ENCODE measurements at regions not wholly inside any gene's neighbourhood (a gene's known extent, or its start where the extent isn't known, plus 50 kb on each side); places are given as distances from the start of the nearest gene placed in this dataset.
A peak's percentile ranks its signal among the peaks of the same experiment; 100 is the strongest.
"Not testable (repeated sequence)": the region's sequence is repeated elsewhere in the genome, so short reads cannot be mapped to it uniquely, and the experiment has no call there.

GRCh38 chr4:45475548-45475947 is 648.3 kb downstream of the GABRG1 start:
- DNase-seq (ENCODE audit: low spot score): no peak

DNA sequence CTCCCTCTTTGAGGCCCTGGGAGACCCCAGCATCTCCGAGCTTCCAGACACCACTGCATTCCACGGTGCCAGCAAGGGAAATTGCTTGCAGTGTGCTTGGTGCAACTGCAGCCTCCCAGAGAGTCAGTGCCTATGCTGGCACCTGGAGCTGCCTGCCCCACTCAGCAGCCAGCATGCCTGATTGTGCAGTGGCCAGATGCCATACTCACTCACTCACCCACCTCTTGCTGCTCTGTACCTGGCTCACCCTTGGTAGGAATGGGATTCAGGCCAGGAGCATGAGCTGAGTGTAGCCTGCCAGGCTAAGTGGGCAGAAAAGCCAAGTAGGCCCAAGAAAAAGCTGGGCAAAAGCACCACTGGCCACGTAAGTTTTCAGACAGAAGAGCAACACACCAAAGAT is 651.4 kb downstream of the GABRG1 start:
- DNase-seq (ENCODE audit: low spot score): no peak

GRCh38 chr4:45471335-45471734 is 652.5 kb downstream of the GABRG1 start:
- no peak for DNase-seq (ENCODE audit: low spot score)

GRCh38 chr4:45467157-45467556 is 656.7 kb downstream of the GABRG1 start:
- no peak for DNase-seq (ENCODE audit: low spot score)

- not testable (repeated sequence) for DNase-seq (ENCODE audit: low spot score)
Measured at GRCh38 chr4:45460157-45460556, 663.7 kb downstream of the GABRG1 start.

DNA sequence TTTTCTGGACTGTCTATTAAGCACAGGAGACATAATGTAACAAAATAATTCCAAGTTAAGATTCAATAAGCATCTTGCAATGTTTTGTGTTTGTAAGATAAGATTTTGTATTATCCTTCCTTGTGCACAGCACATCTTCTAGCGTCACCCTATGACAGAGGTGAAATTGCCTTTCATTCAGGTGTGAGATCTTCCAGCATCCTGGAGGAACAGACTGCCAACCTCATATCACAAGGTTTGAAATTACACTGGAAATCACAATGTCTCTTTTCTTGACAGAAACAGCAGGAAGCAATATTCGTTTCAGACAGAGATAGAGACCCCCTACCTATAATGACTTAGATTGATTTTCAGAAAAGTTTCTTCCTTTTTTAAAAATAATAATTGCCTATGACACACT is 668.6 kb downstream of the GABRG1 start:
- no peak for DNase-seq (ENCODE audit: low spot score)

DNA sequence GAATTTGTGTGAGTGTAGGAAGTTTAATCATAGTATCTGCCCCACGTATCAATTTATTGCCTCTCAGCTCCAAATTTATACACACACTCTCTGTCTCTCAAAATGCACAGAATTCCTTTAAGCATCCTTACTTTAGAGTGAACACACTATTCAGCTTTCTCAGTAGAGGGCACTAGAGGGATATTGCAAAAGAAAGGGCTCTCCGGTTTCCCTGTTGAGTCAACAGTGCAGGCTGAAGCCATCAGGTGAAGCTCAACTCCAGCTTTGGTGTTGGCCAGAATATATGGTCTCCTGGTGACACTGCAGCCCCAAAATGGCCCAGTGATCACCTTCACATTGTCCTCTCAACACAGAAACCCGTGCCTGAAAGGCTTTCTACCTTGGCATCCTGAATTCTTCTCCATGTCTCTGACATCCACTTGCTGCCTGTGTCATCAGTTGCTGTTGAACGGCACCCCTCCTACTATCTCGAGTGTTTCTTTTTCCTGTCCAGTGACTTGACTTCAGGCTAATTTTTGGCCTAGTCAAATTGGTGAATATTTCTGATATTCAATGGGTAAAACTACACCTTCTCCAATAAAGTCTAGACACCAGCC is 670.5 kb downstream of the GABRG1 start:
- DNase-seq (ENCODE audit: low spot score): peak; percentile 46

DNA sequence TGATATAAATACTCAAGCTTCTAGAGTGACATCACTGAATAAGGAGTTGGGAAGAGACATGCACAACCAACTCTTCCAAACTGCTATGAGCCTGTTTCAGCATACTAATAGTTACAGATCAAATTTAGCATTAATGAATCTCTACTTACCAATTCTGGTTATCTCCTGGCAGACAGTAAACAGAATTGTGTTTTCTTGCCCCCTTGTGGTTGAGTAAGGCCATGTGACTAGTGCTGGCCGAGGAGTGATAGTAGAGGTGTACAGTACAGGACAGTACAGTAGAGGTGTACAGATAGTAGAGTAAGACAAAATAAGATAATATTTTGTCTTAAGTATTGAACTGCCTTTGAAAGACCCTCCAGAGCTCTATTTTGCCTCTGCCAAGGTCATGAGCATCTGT is 681.4 kb downstream of the GABRG1 start:
- peak; percentile 40 for DNase-seq (ENCODE audit: low spot score)

DNA sequence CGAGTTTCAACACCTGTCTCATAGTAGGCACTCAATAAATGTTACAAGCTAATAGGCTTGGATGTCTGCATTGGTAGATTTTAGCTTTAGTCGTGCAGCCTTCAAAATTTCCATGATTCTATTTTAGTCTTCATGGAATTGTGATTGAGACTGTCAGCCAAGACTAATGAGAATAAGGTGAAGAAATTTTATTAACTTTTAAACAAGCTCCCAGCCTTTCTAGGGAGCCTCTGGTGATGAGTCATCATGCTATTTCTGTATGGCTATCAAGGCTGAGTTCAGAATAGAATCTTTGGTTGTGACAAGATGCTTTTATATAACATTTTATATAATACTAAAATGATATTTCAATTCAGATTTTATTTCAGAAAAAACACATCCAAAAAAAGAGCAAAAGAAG is 685.8 kb downstream of the GABRG1 start:
- no peak for DNase-seq (ENCODE audit: low spot score)

DNA sequence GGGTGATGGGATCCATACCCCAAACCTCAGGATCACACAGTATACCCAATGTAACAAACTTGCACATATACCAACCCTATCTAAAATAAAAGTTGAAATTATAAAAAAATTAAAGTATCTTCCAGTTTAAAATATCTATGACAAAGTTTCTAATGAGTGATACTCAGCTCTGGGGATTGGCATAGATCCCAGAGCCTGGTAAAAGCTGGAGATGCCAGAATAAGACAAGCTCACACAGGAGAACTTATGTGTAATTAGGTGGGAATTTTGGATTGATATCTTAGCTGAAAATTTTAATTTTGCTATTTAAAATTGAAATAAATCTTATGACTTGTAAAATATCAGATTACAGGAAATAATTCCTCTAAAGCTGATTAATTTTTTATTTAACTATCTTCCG is 686.5 kb downstream of the GABRG1 start:
- no peak for DNase-seq (ENCODE audit: low spot score)

GRCh38 chr4:45425135-45425534 is 698.7 kb downstream of the GABRG1 start:
- DNase-seq (ENCODE audit: low spot score): no peak

DNA sequence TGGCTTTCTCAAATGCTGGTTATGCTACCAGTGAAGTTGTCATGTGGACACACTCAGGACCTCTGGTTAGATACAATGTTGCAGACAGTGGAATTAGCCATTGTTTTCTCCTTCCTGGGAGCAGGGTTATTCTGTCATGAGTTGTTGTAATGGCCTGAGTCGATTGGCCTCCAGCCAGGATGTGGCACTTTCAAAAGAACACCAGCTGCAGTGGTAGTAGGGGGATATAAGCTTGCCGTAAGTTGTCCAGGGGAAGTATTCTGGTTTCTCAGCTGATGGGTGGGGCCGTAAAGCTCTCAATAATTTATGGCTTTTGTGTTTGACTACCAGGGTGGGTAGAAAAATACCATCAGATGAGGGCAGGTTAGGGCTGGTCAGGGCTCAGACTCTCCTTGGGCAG is 697.5 kb upstream of the GNPDA2 start:
- DNase-seq (ENCODE audit: low spot score): no peak

DNA sequence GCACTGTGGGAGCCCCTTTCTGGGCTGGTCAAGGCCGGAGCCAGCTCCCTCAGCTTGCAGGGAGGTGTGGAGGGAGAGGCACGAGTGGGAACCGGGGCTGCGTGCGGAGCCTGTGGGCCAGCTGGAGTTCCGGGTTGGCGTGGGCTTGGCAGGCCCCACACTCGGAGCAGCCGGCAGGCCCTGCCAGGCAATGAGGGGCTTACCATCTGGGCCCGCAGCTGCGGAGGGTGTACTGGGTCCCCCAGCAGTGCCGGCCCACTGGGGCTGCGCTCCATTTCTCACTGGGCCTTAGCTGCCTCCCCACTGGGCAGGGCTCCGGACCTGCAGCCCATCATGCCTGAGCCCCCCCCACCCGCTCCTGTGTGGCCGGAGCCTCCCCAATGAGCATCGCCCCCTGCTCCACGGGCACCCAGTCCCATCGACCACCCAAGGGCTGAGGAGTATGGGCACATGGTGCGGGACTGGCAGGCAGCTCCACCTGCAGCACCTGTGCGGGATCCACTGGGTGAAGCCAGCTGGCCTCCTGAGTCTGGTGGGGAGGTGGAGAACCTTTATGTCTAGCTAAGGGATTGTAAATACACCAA is 693.8 kb upstream of the GNPDA2 start:
- DNase-seq (ENCODE audit: low spot score): not testable (repeated sequence)

DNA sequence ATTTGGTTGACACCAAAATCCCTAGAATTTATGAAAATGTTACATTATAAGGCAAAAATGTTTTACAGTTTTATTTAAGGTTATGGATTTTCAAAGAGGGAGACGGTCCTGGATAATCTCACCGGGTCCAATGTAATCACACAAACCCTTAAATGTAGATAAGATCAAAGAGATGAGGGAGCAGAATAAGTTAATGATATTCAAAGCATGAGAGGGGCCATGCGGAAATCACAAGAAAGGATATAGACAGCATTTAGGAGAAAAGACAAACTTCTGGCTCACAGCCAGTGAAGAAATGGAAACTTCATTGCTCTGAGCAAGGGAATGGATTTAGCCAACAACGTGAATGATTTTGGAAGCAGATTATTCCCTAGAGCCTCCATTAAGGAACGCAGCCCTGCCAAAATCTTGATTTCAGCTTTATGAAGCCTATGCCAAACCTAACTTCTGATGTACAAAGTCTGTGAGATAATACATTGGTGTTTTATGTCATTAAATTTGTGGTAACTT is 684.4 kb upstream of the GNPDA2 start:
- DNase-seq (ENCODE audit: low spot score): no peak

GRCh38 chr4:45409536-45409935 is 683.2 kb upstream of the GNPDA2 start:
- no peak for DNase-seq (ENCODE audit: low spot score)

DNA sequence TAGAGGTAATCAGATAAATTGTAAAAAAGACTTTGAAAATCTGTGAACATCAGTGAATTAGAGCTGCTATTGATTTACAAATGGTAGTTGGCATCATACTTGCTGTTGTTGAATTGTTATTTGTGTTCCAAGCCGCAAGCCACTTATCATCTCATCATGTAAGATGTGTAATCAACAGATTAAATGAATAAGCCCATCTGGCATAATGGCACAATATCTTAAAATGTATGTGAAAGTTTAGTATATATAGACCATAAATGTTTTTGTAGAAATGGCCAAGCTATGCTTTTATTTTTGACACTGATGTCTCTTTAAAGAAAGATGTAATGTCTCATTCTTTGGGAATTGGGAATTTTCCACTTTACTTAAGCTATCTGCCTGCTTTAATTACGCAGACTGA is 682.6 kb upstream of the GNPDA2 start:
- no peak for DNase-seq (ENCODE audit: low spot score)

- no peak for DNase-seq (ENCODE audit: low spot score)
Measured at GRCh38 chr4:45399116-45399515, 672.8 kb upstream of the GNPDA2 start.

DNA sequence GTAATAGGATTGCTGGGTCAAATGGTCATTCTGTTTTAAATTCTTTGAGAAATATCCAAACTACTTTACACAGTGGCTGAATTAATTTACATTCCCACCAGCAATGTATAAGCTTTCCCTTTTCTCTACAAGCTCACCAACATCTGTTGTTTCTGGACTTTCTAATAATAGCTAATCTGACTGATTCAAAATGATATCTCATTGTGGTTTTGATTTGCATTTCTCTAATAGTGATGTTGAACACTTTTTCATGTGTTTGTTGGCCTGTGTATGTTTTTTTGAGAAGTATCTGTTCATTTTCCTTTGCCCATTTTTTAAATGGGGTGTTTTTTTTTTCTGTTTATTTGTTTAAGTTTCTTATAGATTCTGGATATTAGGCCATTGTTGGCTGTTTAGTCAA is 659.0 kb upstream of the GNPDA2 start:
- DNase-seq (ENCODE audit: low spot score): no peak

GRCh38 chr4:45370408-45370807 is 644.1 kb upstream of the GNPDA2 start:
- no peak for DNase-seq (ENCODE audit: low spot score)

GRCh38 chr4:45368832-45369231 is 642.5 kb upstream of the GNPDA2 start:
- no peak for DNase-seq (ENCODE audit: low spot score)

GRCh38 chr4:45363931-45364330 is 637.6 kb upstream of the GNPDA2 start:
- DNase-seq (ENCODE audit: low spot score): no peak

GRCh38 chr4:45358573-45359506 is 632.5 kb upstream of the GNPDA2 start:
- DNase-seq (ENCODE audit: low spot score): no peak

DNA sequence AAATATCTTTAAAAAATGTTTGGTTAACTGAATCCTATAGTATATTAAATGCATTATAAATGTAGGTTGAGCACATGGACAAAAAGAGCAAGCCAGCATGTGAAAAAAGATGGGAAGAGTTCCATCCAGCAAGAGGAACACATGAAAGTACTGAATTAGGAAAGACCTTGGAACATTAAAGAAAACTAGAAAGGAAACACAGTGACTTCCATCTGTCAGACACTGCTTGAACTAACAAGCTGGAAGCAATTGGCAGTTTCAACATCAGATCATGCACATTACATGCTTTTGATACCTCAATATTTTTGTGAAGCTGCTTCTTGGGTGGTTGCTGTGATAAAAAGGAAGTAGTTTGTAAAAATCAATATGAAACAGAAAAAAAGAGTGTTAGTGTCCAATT is 626.8 kb upstream of the GNPDA2 start:
- no peak for DNase-seq (ENCODE audit: low spot score)
